Endodermal cell (in vitro differentiated cells): ENCODE measurements at regions not wholly inside any gene's neighbourhood (a gene's known extent, or its start where the extent isn't known, plus 50 kb on each side); places are given as distances from the start of the nearest gene placed in this dataset.

Experiments used
- DNase-seq: peaks from one replicate; pipeline ENCODE4 v3.0.0-alpha.2; 2017
- H3K27ac ChIP-seq: 2 replicates; pipeline ENCODE4 v1.5.1; 2013; ENCODE audit warnings: mild to moderate bottlenecking, low read depth, low read length, moderate library complexity
- H3K27me3 ChIP-seq: 2 replicates; pipeline ENCODE4 v1.6.1; 2013; ENCODE audit warnings: mild to moderate bottlenecking, low read length, moderate library complexity; ENCODE audit not compliant: insufficient read depth, control insufficient read depth, poor library complexity, severe bottlenecking
- H3K36me3 ChIP-seq: 2 replicates; pipeline ENCODE4 v1.7.0; 2013; ENCODE audit warnings: mild to moderate bottlenecking, low read length, moderate library complexity; ENCODE audit not compliant: control insufficient read depth, insufficient read depth
- H3K4me1 ChIP-seq: one replicate; pipeline ENCODE4 v1.7.0; 2013; ENCODE audit warnings: low read length; ENCODE audit not compliant: control insufficient read depth, insufficient read depth
- H3K4me3 ChIP-seq: 2 replicates; pipeline ENCODE4 v1.5.1; 2013; ENCODE audit warnings: mild to moderate bottlenecking, low read length, moderate library complexity
- H3K9ac ChIP-seq: 2 replicates; pipeline ENCODE4 v1.6.1; 2013; ENCODE audit warnings: mild to moderate bottlenecking, low read length, moderate library complexity; ENCODE audit not compliant: poor library complexity, severe bottlenecking; ENCODE audit errors: extremely low read depth
- H3K9me3 ChIP-seq: 2 replicates; pipeline ENCODE4 v1.6.1; 2013; ENCODE audit warnings: mild to moderate bottlenecking, low read length, moderate library complexity; ENCODE audit not compliant: control insufficient read depth
- H3K27ac Mint-ChIP-seq: 2 replicates; pipeline ENCODE4 v1.8.0; 2020; ENCODE audit warnings: mixed read lengths
- H3K27me3 Mint-ChIP-seq: 2 replicates; pipeline ENCODE4 v1.8.0; 2021; ENCODE audit warnings: mild to moderate bottlenecking, mixed read lengths; ENCODE audit not compliant: insufficient read depth
- H3K36me3 Mint-ChIP-seq: 2 replicates; pipeline ENCODE4 v1.8.0; 2020; ENCODE audit warnings: low read depth, mixed read lengths
- H3K4me1 Mint-ChIP-seq: 2 replicates; pipeline ENCODE4 v1.8.0; 2020; ENCODE audit warnings: mixed read lengths
- H3K4me3 Mint-ChIP-seq: 2 replicates; pipeline ENCODE4 v1.8.0; 2020; ENCODE audit warnings: mild to moderate bottlenecking, moderate library complexity, mixed read lengths
- H3K9me3 Mint-ChIP-seq: 2 replicates; pipeline ENCODE4 v1.8.0; 2020; ENCODE audit warnings: mild to moderate bottlenecking, mixed read lengths
- WGBS, 2 experiments: methylation state at CpG; one replicate each; pipeline versions ENCODE4 v1.1.5 to v1.1.7; 2013; ENCODE audit warnings: missing lambda C conversion rate in 2 of 2, mixed read lengths in 1 of 2; ENCODE audit not compliant: insufficient coverage in 1 of 2, insufficient read length in 1 of 2; 5-methylcytosine and 5-hydroxymethylcytosine counted together
- TF ChIP-seq, protein P1 (sequence below): fragments of 200-600 bp; sonication (generic); conservative IDR thresholded peaks from 2 replicates; pipeline ENCODE4 v1.5.0; 2021; ENCODE audit warnings: antibody characterized with exemption, mild to moderate bottlenecking

DNA sequence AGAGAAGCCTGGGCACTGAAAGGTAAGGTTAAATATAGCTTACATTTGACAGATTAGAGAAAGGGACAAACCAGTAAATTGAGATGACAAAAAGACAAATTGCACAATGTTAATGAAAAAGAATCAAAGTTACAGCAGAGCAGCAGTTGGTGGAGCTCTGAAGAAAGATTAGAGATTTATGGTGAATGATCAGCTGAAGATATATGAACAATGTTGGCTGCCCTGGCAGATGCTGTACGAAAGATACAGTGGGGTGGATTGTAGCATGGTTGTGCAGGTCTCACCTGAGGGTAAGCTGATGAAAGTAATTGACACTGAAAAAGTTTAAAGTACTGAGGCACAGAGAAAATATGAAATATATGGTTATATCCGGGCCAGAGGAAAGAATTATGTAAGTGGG is 492.1 kb downstream of the ARHGEF28 start:
- Mint-ChIP-seq H3K27ac (no peak overlapping the region), H3K27me3 (no peaks in the 10 kb centered on the region), H3K4me1 (peaks cover 36% of the 10 kb centered on the region), H3K9me3 (peaks cover 8% of the 10 kb centered on the region), H3K36me3 (no peaks in the 10 kb centered on the region), H3K4me3 (no peak overlapping the region)
- Histone ChIP-seq H3K27me3 (no peaks in the 10 kb centered on the region), H3K9ac (no peak overlapping the region), H3K4me1 (no peaks in the 10 kb centered on the region), H3K9me3 (peaks cover 22% of the 10 kb centered on the region), H3K36me3 (no peaks in the 10 kb centered on the region), H3K4me3 (no peak overlapping the region), H3K27ac (no peak overlapping the region)
- DNase-seq, result no peak
- WGBS, 2 experiments, result 50 to 86% methylated on average over 1 to 2 of the region's 2 CpGs
- TF ChIP-seq, protein P1, sequence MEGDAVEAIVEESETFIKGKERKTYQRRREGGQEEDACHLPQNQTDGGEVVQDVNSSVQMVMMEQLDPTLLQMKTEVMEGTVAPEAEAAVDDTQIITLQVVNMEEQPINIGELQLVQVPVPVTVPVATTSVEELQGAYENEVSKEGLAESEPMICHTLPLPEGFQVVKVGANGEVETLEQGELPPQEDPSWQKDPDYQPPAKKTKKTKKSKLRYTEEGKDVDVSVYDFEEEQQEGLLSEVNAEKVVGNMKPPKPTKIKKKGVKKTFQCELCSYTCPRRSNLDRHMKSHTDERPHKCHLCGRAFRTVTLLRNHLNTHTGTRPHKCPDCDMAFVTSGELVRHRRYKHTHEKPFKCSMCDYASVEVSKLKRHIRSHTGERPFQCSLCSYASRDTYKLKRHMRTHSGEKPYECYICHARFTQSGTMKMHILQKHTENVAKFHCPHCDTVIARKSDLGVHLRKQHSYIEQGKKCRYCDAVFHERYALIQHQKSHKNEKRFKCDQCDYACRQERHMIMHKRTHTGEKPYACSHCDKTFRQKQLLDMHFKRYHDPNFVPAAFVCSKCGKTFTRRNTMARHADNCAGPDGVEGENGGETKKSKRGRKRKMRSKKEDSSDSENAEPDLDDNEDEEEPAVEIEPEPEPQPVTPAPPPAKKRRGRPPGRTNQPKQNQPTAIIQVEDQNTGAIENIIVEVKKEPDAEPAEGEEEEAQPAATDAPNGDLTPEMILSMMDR, result no peak

GRCh38 chr5:74116984-74117383 is 491.0 kb downstream of the ARHGEF28 start:
- Histone ChIP-seq H3K4me1 (no peaks in the 10 kb centered on the region), H3K9ac (no peak overlapping the region), H3K36me3 (no peaks in the 10 kb centered on the region), H3K27me3 (no peaks in the 10 kb centered on the region), H3K9me3 (peaks cover 22% of the 10 kb centered on the region), H3K27ac (no peak overlapping the region), H3K4me3 (no peak overlapping the region)
- Mint-ChIP-seq H3K9me3 (peaks cover 8% of the 10 kb centered on the region), H3K27ac (no peak overlapping the region), H3K27me3 (no peaks in the 10 kb centered on the region), H3K36me3 (no peaks in the 10 kb centered on the region), H3K4me3 (no peak overlapping the region), H3K4me1 (peaks cover 27% of the 10 kb centered on the region)
- no peak for DNase-seq
- TF ChIP-seq, protein P1, result no peak
- 65 to 67% methylated on average over 3 of the region's 3 CpGs for WGBS, 2 experiments

GRCh38 chr5:74116266-74116665 is 490.3 kb downstream of the ARHGEF28 start:
- 60 to 64% methylated on average over 1 of the region's 1 CpG for WGBS, 2 experiments
- no peak for DNase-seq
- TF ChIP-seq, protein P1, result no peak
- Mint-ChIP-seq H3K4me1 (peaks cover 21% of the 10 kb centered on the region), H3K27ac (no peak overlapping the region), H3K36me3 (no peaks in the 10 kb centered on the region), H3K27me3 (no peaks in the 10 kb centered on the region), H3K4me3 (no peak overlapping the region), H3K9me3 (peaks cover 8% of the 10 kb centered on the region)
- Histone ChIP-seq H3K27me3 (no peaks in the 10 kb centered on the region), H3K27ac (no peak overlapping the region), H3K36me3 (no peaks in the 10 kb centered on the region), H3K9ac (no peak overlapping the region), H3K9me3 (peaks cover 22% of the 10 kb centered on the region), H3K4me1 (no peaks in the 10 kb centered on the region), H3K4me3 (no peak overlapping the region)
